Suprapubic skin (tissue), 4 donors: ENCODE measurements at regions not wholly inside any gene's neighbourhood (a gene's known extent, or its start where the extent isn't known, plus 50 kb on each side); places are given as distances from the start of the nearest gene placed in this dataset.
"Not testable (repeated sequence)": the region's sequence is repeated elsewhere in the genome, so short reads cannot be mapped to it uniquely, and the experiment has no call there.

Source experiments
- DNase-seq, 2 donors: peaks; one replicate each; pipeline ENCODE4 v3.0.0-alpha.2; 2019; ENCODE audit warnings: low spot score in 2 of 2
- H3K27ac ChIP-seq: fragments of 200-600 bp; sonication (generic); one replicate; pipeline ENCODE4 v1.5.1; 2019
- H3K27me3 ChIP-seq: fragments of 200-600 bp; sonication (generic); one replicate; pipeline ENCODE4 v1.5.1; 2019
- H3K36me3 ChIP-seq: fragments of 200-600 bp; sonication (generic); one replicate; pipeline ENCODE4 v1.5.1; 2019
- H3K4me1 ChIP-seq: fragments of 200-600 bp; sonication (generic); one replicate; pipeline ENCODE4 v1.5.1; 2019
- H3K4me3 ChIP-seq: fragments of 200-600 bp; sonication (generic); one replicate; pipeline ENCODE4 v1.5.1; 2019; ENCODE audit warnings: mild to moderate bottlenecking
- H3K9me3 ChIP-seq: fragments of 200-600 bp; sonication (generic); one replicate; pipeline ENCODE4 v1.5.1; 2019
- EP300 ChIP-seq: sonication (generic); formaldehyde crosslinking; IDR thresholded peaks from one replicate; pipeline ENCODE4 v1.6.1; 2017; ENCODE audit warnings: antibody characterized with exemption
- POLR2A ChIP-seq, 2 donors: fragments of 450-650 bp; IDR thresholded peaks; one replicate each; pipeline ENCODE4 v1.6.1; 2017; ENCODE audit warnings: antibody characterized with exemption in 2 of 2, mild to moderate bottlenecking in 2 of 2, moderate library complexity in 2 of 2
- POLR2AphosphoS5 ChIP-seq, 3 donors: sonication (generic); formaldehyde crosslinking; IDR thresholded peaks; one replicate each; pipeline ENCODE4 v1.6.1; 2017; ENCODE audit warnings: antibody characterized with exemption in 3 of 3
- WGBS: methylation state at CpG from one replicate; pipeline ENCODE4 v1.1.5; 2018; 5-methylcytosine and 5-hydroxymethylcytosine counted together
- TF ChIP-seq, protein P1 (sequence below), 2 donors: fragments of 200-600 bp in 1 of 2; fragments of 450-650 bp in 1 of 2; sonication (generic) in 1 of 2; IDR thresholded peaks; one replicate each; pipeline ENCODE4 v1.5.1; 2016 to 2019; ENCODE audit warnings: antibody characterized with exemption in 2 of 2, mild to moderate bottlenecking in 1 of 2, moderate library complexity in 1 of 2

DNA sequence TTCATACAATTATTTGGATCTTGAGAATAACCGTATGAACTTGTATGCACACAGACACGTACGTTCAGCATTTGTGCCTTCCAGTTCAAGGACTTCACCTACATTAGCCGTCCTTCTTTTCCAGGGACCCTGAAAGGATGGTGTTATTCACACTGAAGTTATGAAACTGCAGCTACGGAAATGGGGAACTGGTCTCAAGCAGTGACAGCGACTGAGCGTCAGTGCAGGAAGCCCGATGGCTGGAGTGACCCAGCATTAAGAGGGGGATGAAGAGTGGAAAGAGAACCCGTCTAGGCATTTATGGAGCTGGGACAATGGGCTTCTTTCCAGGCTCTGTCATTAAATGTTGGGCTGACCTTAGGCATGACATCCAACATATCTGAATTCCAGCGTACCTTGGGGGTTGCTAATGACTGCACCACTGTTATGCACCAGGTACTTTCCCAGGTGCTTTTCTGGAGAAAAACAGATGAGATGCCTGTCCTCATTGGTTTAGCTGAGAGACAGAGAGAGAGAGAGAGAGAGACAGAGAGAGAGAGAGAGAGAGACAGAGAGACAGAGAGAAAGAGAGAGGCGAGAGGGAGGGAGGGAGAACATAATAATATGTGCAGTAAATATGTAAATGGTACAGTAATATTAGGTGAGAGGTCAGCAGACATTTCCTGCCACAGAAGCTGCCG lies 204.7 kb upstream of the EXOC2 start:
- no peak overlapping the region for H3K27ac ChIP-seq
- no peak overlapping the region for H3K4me3 ChIP-seq
- WGBS, result 78% methylated on average over 12 of the region's 12 CpGs
- no peaks in the 10 kb centered on the region for H3K9me3 ChIP-seq
- no peaks in the 10 kb centered on the region for H3K36me3 ChIP-seq
- TF ChIP-seq, protein P1, sequence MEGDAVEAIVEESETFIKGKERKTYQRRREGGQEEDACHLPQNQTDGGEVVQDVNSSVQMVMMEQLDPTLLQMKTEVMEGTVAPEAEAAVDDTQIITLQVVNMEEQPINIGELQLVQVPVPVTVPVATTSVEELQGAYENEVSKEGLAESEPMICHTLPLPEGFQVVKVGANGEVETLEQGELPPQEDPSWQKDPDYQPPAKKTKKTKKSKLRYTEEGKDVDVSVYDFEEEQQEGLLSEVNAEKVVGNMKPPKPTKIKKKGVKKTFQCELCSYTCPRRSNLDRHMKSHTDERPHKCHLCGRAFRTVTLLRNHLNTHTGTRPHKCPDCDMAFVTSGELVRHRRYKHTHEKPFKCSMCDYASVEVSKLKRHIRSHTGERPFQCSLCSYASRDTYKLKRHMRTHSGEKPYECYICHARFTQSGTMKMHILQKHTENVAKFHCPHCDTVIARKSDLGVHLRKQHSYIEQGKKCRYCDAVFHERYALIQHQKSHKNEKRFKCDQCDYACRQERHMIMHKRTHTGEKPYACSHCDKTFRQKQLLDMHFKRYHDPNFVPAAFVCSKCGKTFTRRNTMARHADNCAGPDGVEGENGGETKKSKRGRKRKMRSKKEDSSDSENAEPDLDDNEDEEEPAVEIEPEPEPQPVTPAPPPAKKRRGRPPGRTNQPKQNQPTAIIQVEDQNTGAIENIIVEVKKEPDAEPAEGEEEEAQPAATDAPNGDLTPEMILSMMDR (IDR thresholded peaks at IDR 0.05), result no peak
- TF ChIP-seq POLR2A (IDR thresholded peaks at IDR 0.05), result no peak
- TF ChIP-seq EP300, result no peak
- no peak for TF ChIP-seq POLR2AphosphoS5 (IDR thresholded peaks at IDR 0.05)
- no peaks in the 10 kb centered on the region for H3K27me3 ChIP-seq
- DNase-seq, result no peak
- no peaks in the 10 kb centered on the region for H3K4me1 ChIP-seq

DNA sequence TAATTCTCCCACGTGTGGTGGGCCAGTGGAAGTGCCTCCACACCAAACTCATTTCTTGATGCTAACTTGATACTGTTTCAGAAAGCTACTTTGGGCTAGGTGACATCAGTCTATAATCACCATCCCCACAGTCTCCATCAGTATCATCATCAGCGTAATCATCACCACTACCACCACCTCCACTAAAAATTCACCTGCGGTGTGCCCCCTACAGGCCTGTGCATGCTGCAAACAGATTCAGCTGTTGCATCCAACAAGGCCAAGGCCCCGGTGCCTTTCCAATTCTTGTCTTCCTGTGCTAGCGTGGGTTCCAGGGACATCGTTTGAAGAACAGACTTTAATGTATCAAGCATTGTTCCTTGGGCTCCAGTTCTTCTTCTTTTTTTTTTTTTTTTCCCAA lies 201.3 kb upstream of the EXOC2 start:
- WGBS, result 86% methylated on average over 6 of the region's 6 CpGs
- TF ChIP-seq, protein P1 (IDR thresholded peaks at IDR 0.05), result no peak
- TF ChIP-seq POLR2AphosphoS5 (IDR thresholded peaks at IDR 0.05), result no peak
- TF ChIP-seq POLR2A (IDR thresholded peaks at IDR 0.05), result no peak
- TF ChIP-seq EP300, result no peak

DNA sequence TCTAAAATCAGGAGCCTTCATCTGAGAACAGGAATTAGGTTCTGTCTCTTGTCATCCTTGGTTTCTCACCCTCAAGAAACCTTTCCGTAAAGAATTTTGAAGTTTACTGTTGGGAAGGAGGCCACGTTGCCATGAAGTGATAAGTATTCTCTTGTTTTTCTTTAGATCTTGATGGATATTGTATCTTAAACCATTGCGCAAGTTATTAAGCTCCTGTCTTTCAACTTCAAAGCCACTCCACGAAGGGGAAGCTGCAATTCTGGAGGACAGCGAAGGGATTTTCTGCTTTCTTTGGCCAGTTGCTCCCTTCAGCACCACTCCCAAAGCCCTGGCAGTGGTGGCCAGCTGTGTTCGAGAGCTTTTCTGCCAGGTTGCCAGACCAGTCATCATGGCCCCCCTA lies 198.1 kb upstream of the EXOC2 start:
- Histone ChIP-seq H3K27me3 (peaks cover 5% of the 10 kb centered on the region), H3K9me3 (no peaks in the 10 kb centered on the region), H3K4me1 (no peaks in the 10 kb centered on the region), H3K27ac (no peak overlapping the region), H3K4me3 (no peak overlapping the region), H3K36me3 (no peaks in the 10 kb centered on the region)
- no peak for DNase-seq
- 85% methylated on average over 6 of the region's 6 CpGs for WGBS
- TF ChIP-seq POLR2A (IDR thresholded peaks at IDR 0.05) (no peak), POLR2AphosphoS5 (IDR thresholded peaks at IDR 0.05) (no peak), EP300 (no peak)
- TF ChIP-seq, protein P1 (IDR thresholded peaks at IDR 0.05), result no peak

More for the DNA sequence above, 201.3 kb upstream of the EXOC2 start:
- Histone ChIP-seq H3K36me3 (no peaks in the 10 kb centered on the region), H3K4me1 (no peaks in the 10 kb centered on the region), H3K4me3 (no peak overlapping the region), H3K27me3 (no peaks in the 10 kb centered on the region), H3K27ac (no peak overlapping the region), H3K9me3 (no peaks in the 10 kb centered on the region)
- DNase-seq, result no peak

DNA sequence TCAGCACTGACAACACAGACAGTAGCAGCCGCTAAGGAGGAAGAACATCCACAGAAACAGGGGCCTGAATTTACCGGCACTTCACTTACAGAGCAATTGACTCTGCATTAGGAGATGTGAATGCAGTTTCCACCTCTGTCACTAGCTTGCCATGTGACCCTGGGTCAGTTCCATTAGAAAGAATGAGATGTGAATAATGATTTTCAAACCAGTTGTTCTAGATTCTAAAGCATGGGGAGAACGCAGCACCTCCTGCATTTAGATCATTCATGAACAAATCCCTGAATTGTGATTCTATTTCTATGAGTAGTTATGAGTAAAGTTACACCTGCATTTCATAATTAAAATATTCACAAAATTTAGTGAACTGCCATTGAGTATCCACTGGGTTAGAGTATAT lies 197.3 kb upstream of the EXOC2 start:
- no peak for DNase-seq
- Histone ChIP-seq H3K36me3 (no peaks in the 10 kb centered on the region), H3K27me3 (peaks cover 5% of the 10 kb centered on the region), H3K4me3 (no peak overlapping the region), H3K9me3 (no peaks in the 10 kb centered on the region), H3K27ac (no peak overlapping the region), H3K4me1 (no peaks in the 10 kb centered on the region)
- no peak for TF ChIP-seq POLR2AphosphoS5 (IDR thresholded peaks at IDR 0.05)
- TF ChIP-seq POLR2A (IDR thresholded peaks at IDR 0.05), result no peak
- TF ChIP-seq, protein P1 (IDR thresholded peaks at IDR 0.05), result no peak
- no peak for TF ChIP-seq EP300
- 94% methylated on average over 3 of the region's 3 CpGs for WGBS

DNA sequence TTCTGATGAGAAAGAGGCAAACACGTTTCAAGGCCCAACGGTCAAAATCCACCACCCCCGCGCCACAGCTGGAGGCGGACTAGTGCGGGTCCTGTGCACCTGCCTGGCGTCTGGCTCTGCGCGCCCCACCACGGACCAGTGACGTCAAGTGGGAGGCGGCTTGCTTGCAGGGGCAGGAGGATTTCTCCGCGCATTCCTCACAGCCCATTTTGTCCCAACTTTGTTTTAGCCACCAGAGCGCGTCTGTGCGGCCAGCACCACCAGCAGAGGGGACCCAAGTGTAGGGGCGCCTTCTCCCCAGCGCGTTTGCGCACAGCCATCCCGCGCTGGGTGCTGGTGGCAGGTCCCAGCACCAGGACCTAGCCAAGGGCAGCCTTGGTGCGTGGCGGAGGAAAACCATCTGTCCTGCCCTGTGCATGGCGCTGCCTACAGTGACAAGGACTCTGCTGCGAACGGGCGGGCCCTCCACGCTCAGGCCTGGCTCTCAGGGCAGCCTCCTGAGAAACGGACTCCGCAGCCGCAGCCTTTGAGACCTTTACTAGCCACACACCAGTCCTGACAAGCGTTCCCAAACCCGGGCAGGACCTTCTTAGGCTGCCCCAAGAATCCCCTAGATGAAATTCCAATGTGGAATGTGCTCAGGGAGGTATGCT lies 194.8 kb upstream of the EXOC2 start:
- DNase-seq, result peak in 1 of 2 donors; percentile 71
- H3K27me3 ChIP-seq, result peaks cover 5% of the 10 kb centered on the region
- TF ChIP-seq, protein P1 (IDR thresholded peaks at IDR 0.05), result no peak
- TF ChIP-seq POLR2A (IDR thresholded peaks at IDR 0.05) (no peak), POLR2AphosphoS5 (IDR thresholded peaks at IDR 0.05) (no peak), EP300 (no peak)
- no peaks in the 10 kb centered on the region for H3K36me3 ChIP-seq
- 82% methylated on average over 35 of the region's 35 CpGs for WGBS
- H3K27ac ChIP-seq, result no peak overlapping the region
- no peak overlapping the region for H3K4me3 ChIP-seq
- H3K4me1 ChIP-seq, result no peaks in the 10 kb centered on the region
- no peaks in the 10 kb centered on the region for H3K9me3 ChIP-seq

DNA sequence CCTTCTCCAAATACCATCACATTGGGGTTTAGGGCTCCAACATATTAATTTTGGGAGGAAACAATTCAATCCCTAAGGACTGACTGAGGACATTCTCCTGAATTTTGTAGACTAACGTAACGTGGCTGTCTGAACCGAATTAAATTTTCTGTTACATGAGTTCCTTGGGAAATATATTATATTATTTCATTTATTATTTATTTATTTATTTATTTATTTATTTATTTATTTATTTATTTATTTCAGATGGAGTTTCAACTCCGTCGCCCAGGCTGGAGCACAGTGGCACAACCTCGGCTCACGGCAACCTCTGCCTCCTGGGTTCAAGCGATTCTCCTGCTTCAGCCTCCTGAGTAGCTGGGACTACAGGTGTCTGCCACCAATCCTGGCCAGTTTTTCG lies 193.2 kb upstream of the EXOC2 start:
- H3K27me3 ChIP-seq, H3K4me1 ChIP-seq, H3K4me3 ChIP-seq, H3K36me3 ChIP-seq, H3K9me3 ChIP-seq, H3K27ac ChIP-seq, DNase-seq: not testable (repeated sequence)
- 97% methylated on average over 9 of the region's 9 CpGs for WGBS
